ENCODE measurements at regions not wholly inside any gene's neighbourhood (a gene's known extent, or its start where the extent isn't known, plus 50 kb on each side); places are given as distances from the start of the nearest gene placed in this dataset.

GRCh38 chr6:104537180-104537579 is 322.5 kb downstream of the HACE1 start:
- Histone ChIP-seq H3K36me3 (no peaks in the 10 kb centered on the region), H3K4me1 (replicated peaks) (peaks cover 40% of the 10 kb centered on the region), H3K4me3 (no peak overlapping the region), H3K27ac (peak overlapping the region; percentile 37), H3K27me3 (replicated peaks) (no peaks in the 10 kb centered on the region), H3K9me3 (replicated peaks) (no peaks in the 10 kb centered on the region)
- DNase-seq (ENCODE audit: low read depth in 1 of 2, low spot score in 2 of 2), result peak in 1 of 2 experiments; percentile 68

DNA sequence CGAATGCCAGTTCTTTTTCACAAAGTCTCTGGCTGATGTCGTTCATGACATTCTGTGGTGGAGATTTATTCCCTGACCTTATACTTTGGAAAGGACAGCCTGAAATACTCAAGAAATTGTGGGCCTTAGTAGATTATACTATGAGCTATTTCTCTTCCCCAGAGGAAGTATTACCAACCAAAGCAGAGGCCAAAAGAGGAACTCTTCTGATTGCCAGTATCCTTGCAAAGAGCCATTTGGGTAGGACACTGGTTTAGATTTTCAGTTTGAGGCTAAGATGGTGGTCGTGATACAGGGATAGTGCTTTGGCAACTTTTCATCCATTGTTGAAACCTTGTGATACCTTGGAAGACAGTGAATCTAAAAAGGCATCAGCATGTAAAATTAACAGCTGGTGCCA is 327.3 kb downstream of the HACE1 start:
- Histone ChIP-seq H3K27me3 (replicated peaks) (no peaks in the 10 kb centered on the region), H3K36me3 (no peaks in the 10 kb centered on the region), H3K27ac (no peak overlapping the region), H3K4me3 (no peak overlapping the region), H3K9me3 (replicated peaks) (no peaks in the 10 kb centered on the region), H3K4me1 (replicated peaks) (peaks cover 21% of the 10 kb centered on the region)
- no peak for DNase-seq (ENCODE audit: low read depth in 1 of 2, low spot score in 2 of 2)

GRCh38 chr6:104531646-104532045 is 328.1 kb downstream of the HACE1 start:
- no peak for DNase-seq (ENCODE audit: low read depth in 1 of 2, low spot score in 2 of 2)

DNA sequence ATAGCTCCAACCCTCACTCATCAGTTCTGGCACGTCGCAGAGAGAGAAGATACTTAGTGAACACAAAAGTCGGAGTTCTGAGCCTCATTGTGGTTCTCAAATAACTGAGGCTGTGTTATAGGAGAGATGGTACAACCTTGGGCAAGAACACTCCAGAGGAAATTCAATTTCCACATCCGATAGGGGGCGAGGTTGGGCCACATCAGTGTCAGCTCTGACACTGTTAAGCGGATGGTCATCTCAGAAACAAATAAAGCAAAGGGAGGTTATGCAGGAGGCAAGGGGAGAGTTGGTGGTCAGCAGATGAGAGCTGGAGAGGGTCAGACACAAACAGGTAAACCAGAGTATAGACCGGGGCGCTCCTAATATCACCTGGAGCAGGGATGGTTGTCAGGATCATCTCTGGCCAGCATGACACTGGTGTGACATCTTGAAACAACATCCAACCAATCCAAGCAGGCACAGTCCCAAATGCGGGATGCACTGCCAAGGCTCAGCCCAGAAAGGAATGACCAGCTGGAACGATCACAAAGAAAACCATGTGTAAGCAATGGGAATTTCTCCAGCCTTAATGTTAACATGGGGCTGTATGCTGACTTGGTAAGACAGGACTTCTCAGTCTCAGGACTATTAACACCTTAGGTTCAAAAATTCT is 331.8 kb downstream of the HACE1 start:
- Histone ChIP-seq H3K36me3 (no peaks in the 10 kb centered on the region), H3K27ac (no peak overlapping the region), H3K27me3 (replicated peaks) (peaks cover 4% of the 10 kb centered on the region; the same call in 1 of the 2 replicates), H3K4me3 (no peak overlapping the region), H3K4me1 (replicated peaks) (no peaks in the 10 kb centered on the region), H3K9me3 (replicated peaks) (no peaks in the 10 kb centered on the region)
- DNase-seq (ENCODE audit: low read depth in 1 of 2, low spot score in 2 of 2), result peak; percentile 22 to 45

More at GRCh38 chr6:104531646-104532045, 328.1 kb downstream of the HACE1 start:
- no peak overlapping the region for H3K27ac ChIP-seq
- H3K36me3 ChIP-seq, result no peaks in the 10 kb centered on the region
- H3K9me3 ChIP-seq (replicated peaks), result no peaks in the 10 kb centered on the region
- no peak overlapping the region for H3K4me3 ChIP-seq
- no peaks in the 10 kb centered on the region for H3K27me3 ChIP-seq (replicated peaks)
- H3K4me1 ChIP-seq (replicated peaks), result peaks cover 13% of the 10 kb centered on the region

GRCh38 chr6:104527311-104527710 is 332.4 kb downstream of the HACE1 start:
- H3K4me3 ChIP-seq, result no peak overlapping the region
- H3K36me3 ChIP-seq, result no peaks in the 10 kb centered on the region
- H3K27me3 ChIP-seq (replicated peaks), result peaks cover 4% of the 10 kb centered on the region; the same call in 1 of the 2 replicates
- DNase-seq (ENCODE audit: low read depth in 1 of 2, low spot score in 2 of 2), result no peak
- no peaks in the 10 kb centered on the region for H3K9me3 ChIP-seq (replicated peaks)
- H3K4me1 ChIP-seq (replicated peaks), result no peaks in the 10 kb centered on the region
- H3K27ac ChIP-seq, result no peak overlapping the region

DNA sequence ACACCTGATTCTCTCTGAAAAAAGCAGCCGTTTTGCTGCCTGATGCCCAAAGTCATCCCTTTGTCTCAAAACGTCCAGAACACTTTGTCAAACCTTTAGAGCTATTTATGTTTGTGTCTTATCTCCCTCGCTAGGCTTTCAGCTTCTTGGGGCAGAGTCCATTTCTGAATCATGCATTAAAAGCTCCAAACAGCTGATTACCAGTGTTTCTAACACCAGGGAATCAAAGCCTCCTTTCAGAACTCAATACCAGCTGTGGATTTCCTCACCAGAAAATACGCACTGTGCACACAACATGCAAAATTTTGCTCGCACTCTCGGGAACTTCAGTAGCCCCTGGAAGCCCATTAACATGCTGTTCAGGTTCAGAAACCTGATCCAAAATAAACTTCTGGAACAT is 333.3 kb downstream of the HACE1 start:
- H3K27ac ChIP-seq, result no peak overlapping the region
- no peak overlapping the region for H3K4me3 ChIP-seq
- H3K36me3 ChIP-seq, result no peaks in the 10 kb centered on the region
- H3K9me3 ChIP-seq (replicated peaks), result no peaks in the 10 kb centered on the region
- H3K27me3 ChIP-seq (replicated peaks), result peaks cover 4% of the 10 kb centered on the region; the same call in 1 of the 2 replicates
- no peaks in the 10 kb centered on the region for H3K4me1 ChIP-seq (replicated peaks)
- no peak for DNase-seq (ENCODE audit: low read depth in 1 of 2, low spot score in 2 of 2)

DNA sequence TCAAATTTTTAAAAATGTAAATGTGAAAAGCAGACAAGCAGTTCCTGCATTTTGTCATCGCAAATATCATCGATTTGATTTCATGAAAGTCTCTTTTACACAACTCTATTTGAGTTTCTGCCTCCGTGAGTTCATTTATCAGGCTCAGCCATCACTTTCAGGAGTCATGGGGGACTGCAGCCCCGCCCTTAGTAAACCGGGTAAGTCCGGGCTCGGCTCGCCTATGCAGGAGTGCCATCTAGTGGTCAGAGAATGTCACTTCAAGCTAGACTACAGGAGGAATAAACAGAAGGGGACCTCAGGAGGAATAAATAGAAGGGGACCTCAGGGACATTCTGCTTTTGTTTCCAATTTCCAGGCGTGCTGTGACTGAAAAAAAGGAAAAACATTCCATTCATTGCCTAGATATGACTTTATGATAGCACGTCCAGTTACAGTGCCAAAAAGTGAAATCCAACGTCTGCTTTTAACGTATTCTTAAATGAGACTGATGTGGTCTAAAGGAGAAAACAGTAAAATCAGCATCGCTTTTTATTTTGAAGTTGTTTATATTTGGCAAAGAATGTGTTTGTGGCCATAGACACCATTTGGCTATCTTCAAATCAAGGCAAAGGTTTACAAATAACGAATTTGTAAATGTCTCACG is 333.9 kb downstream of the HACE1 start:
- H3K4me1 ChIP-seq (replicated peaks), result no peaks in the 10 kb centered on the region
- H3K27me3 ChIP-seq (replicated peaks), result peaks cover 4% of the 10 kb centered on the region; the same call in 1 of the 2 replicates
- no peaks in the 10 kb centered on the region for H3K36me3 ChIP-seq
- no peak overlapping the region for H3K27ac ChIP-seq
- no peak overlapping the region for H3K4me3 ChIP-seq
- peak; percentile 67 to 70 for DNase-seq (ENCODE audit: low read depth in 1 of 2, low spot score in 2 of 2)
- H3K9me3 ChIP-seq (replicated peaks), result no peaks in the 10 kb centered on the region

DNA sequence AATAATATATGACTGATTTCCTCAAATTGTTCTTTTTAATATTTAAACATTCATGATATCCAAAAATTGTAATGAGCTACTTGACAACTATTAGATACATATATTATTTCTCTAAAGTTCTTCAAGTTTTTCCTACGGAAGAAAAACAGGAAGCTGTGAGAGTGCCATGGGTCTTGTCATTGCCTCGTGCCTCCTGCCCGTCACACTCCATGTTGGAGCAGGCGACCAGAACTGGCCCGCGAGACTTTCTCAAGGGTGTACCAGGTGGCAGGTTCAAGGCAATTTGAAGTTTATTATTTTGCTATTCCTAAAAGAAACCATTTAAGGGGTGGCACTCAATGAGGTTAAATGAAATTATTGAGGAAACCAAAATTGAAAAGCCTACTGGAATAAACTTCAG is 337.2 kb downstream of the HACE1 start:
- no peaks in the 10 kb centered on the region for H3K36me3 ChIP-seq
- H3K9me3 ChIP-seq (replicated peaks), result no peaks in the 10 kb centered on the region
- peaks cover 13% of the 10 kb centered on the region for H3K27me3 ChIP-seq (replicated peaks)
- no peaks in the 10 kb centered on the region for H3K4me1 ChIP-seq (replicated peaks)
- DNase-seq (ENCODE audit: low read depth in 1 of 2, low spot score in 2 of 2), result no peak
- H3K4me3 ChIP-seq, result no peak overlapping the region
- H3K27ac ChIP-seq, result no peak overlapping the region

GRCh38 chr6:104521176-104521575 is 338.5 kb downstream of the HACE1 start:
- no peak for DNase-seq (ENCODE audit: low read depth in 1 of 2, low spot score in 2 of 2)
- Histone ChIP-seq H3K27ac (no peak overlapping the region), H3K4me1 (replicated peaks) (no peaks in the 10 kb centered on the region), H3K4me3 (no peak overlapping the region), H3K36me3 (no peaks in the 10 kb centered on the region), H3K27me3 (replicated peaks) (peaks cover 13% of the 10 kb centered on the region), H3K9me3 (replicated peaks) (no peaks in the 10 kb centered on the region)

GRCh38 chr6:104519566-104519965 is 340.2 kb downstream of the HACE1 start:
- Histone ChIP-seq H3K36me3 (no peaks in the 10 kb centered on the region), H3K9me3 (replicated peaks) (no peaks in the 10 kb centered on the region), H3K4me3 (no peak overlapping the region), H3K27me3 (replicated peaks) (peaks cover 13% of the 10 kb centered on the region), H3K4me1 (replicated peaks) (no peaks in the 10 kb centered on the region), H3K27ac (no peak overlapping the region)
- DNase-seq (ENCODE audit: low read depth in 1 of 2, low spot score in 2 of 2), result no peak

DNA sequence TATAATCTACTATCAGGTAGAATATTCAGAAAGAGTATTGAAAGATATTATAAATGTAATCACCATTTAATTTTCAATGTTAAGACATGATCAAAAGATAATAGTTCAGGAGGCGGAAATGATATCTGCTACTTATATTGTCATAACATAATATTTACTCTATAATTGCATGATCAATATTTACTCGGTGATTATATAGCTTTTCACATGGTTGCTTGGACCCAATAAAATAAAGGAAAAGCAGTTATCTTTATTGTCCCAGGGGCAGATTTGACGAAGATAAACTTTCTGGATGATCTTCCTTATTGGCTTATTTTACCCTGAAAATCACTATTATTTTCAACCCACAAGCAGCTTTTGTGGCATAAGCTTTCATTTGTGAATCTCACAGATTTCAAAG is 350.4 kb downstream of the HACE1 start:
- Histone ChIP-seq H3K9me3 (replicated peaks) (no peaks in the 10 kb centered on the region), H3K36me3 (no peaks in the 10 kb centered on the region), H3K4me1 (replicated peaks) (no peaks in the 10 kb centered on the region), H3K4me3 (no peak overlapping the region), H3K27me3 (replicated peaks) (peaks cover 6% of the 10 kb centered on the region; the same call in 1 of the 2 replicates), H3K27ac (no peak overlapping the region)
- no peak for DNase-seq (ENCODE audit: low read depth in 1 of 2, low spot score in 2 of 2)

DNA sequence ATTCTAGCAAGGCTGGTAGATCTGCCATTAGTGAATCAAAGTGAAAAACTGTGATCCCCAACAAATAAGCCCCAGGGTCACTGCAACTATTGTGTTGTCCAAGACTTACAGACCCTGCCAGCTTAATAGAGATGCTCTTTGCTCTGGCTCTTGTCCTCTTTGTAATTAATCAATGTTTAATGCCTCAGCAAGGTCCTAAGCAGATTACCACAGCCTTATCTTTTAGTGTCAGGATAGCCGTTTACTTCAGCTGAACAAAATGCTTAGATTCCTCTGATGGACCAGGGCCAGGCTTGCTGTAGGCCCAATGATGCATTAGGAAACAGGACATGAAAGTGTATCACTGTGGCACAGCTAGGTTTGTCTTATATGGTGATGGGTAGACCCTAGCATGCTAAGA is 353.3 kb downstream of the HACE1 start:
- 0 out of 2 replicates have a peak, but pooled peaks cover 3% of the 10 kb centered on the region for H3K27me3 ChIP-seq (replicated peaks)
- H3K27ac ChIP-seq, result no peak overlapping the region

DNA sequence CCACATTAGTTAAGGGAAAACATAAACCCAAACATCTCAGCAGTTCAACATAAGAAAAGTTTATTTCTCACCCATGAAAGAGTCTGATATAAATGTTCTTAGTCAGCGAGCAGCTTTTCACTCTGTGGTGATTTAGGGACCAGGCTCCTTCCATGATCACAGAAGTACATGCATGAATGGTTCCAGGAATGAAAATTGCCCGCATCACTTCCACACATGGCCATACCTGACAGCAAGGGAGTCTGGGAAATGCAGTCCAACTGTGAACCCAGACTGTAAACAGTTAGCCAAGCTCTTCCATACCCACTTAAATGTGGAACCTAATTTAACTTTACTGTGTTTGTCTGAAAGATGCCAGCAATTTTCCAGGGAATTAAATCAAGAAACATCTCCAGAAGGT is 353.9 kb downstream of the HACE1 start:
- H3K27ac ChIP-seq, result no peak overlapping the region
- DNase-seq (ENCODE audit: low read depth in 1 of 2, low spot score in 2 of 2), result no peak
- no peaks in the 10 kb centered on the region for H3K9me3 ChIP-seq (replicated peaks)
- no peak overlapping the region for H3K4me3 ChIP-seq
- H3K36me3 ChIP-seq, result no peaks in the 10 kb centered on the region
- H3K4me1 ChIP-seq (replicated peaks), result no peaks in the 10 kb centered on the region
- H3K27me3 ChIP-seq (replicated peaks), result 0 out of 2 replicates have a peak, but pooled peaks cover 3% of the 10 kb centered on the region

More for the DNA sequence above, 353.3 kb downstream of the HACE1 start:
- no peak overlapping the region for H3K4me3 ChIP-seq
- no peak for DNase-seq (ENCODE audit: low read depth in 1 of 2, low spot score in 2 of 2)
- H3K36me3 ChIP-seq, result no peaks in the 10 kb centered on the region
- H3K9me3 ChIP-seq (replicated peaks), result no peaks in the 10 kb centered on the region
- H3K4me1 ChIP-seq (replicated peaks), result no peaks in the 10 kb centered on the region

DNA sequence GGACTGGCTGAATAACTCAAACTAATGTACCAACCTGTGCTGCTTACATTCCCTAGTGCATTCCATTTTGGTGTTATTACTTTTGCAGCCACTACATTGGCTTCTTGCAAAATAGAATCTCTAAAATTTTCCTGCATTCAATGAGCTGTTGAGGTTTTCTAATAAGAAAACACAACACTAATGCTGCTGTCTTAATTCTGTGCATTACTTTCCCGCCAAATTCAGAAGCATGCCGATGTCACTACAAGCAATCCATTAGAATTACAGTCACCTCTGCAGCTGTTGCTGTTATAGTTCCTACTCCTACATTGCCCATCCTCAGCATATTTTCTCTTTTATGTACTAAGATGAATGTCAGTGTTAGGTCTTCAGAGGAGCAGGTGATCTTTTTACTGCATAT is 359.5 kb downstream of the HACE1 start:
- Histone ChIP-seq H3K27ac (no peak overlapping the region), H3K36me3 (no peaks in the 10 kb centered on the region), H3K4me3 (no peak overlapping the region), H3K27me3 (replicated peaks) (no peaks in the 10 kb centered on the region), H3K4me1 (replicated peaks) (no peaks in the 10 kb centered on the region), H3K9me3 (replicated peaks) (no peaks in the 10 kb centered on the region)
- DNase-seq (ENCODE audit: low read depth in 1 of 2, low spot score in 2 of 2), result no peak

All from SJSA1 (cell line).